ENCODE measurements at regions not wholly inside any gene's neighbourhood (a gene's known extent, or its start where the extent isn't known, plus 50 kb on each side); places are given as distances from the start of the nearest gene placed in this dataset.

DNA sequence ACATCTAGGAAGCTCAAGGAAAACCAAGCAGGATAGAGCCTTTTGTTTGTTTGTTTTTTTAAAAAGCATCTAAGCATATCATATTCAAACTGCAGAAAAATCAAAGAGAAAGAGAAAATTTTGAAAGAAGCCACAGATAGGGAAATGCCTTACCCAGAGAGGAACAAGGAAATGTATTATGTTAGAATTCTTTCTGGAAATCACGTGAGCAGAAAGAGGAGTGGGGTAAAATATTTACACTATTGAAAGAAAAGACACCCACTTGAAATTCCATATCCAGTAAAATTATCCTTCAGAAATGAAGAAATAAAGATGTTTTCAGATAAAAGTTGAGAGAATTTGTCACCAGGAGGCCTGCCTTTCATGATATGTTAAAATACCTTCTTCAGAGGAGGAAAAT, 775.7 kb upstream of the IGFBP3 start:
- Mint-ChIP-seq H3K4me1 (ENCODE audit: low read depth) (no peaks in the 10 kb centered on the region), H3K9me3 (peaks cover 4% of the 10 kb centered on the region), H3K27ac (no peak overlapping the region), H3K27me3 (no peaks in the 10 kb centered on the region), H3K4me3 (no peak overlapping the region), H3K36me3 (ENCODE audit: low read depth) (no peaks in the 10 kb centered on the region)
- TF ChIP-seq, protein P1, sequence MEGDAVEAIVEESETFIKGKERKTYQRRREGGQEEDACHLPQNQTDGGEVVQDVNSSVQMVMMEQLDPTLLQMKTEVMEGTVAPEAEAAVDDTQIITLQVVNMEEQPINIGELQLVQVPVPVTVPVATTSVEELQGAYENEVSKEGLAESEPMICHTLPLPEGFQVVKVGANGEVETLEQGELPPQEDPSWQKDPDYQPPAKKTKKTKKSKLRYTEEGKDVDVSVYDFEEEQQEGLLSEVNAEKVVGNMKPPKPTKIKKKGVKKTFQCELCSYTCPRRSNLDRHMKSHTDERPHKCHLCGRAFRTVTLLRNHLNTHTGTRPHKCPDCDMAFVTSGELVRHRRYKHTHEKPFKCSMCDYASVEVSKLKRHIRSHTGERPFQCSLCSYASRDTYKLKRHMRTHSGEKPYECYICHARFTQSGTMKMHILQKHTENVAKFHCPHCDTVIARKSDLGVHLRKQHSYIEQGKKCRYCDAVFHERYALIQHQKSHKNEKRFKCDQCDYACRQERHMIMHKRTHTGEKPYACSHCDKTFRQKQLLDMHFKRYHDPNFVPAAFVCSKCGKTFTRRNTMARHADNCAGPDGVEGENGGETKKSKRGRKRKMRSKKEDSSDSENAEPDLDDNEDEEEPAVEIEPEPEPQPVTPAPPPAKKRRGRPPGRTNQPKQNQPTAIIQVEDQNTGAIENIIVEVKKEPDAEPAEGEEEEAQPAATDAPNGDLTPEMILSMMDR (IDR thresholded peaks at IDR 0.05): no peak
- DNase-seq (no peak), ATAC-seq (no peak)
- intact Hi-C loops (cut with micrococcal nuclease): no loop called here
- ChIA-PET CTCF (no interaction called here), POLR2A (no interaction called here)

DNA sequence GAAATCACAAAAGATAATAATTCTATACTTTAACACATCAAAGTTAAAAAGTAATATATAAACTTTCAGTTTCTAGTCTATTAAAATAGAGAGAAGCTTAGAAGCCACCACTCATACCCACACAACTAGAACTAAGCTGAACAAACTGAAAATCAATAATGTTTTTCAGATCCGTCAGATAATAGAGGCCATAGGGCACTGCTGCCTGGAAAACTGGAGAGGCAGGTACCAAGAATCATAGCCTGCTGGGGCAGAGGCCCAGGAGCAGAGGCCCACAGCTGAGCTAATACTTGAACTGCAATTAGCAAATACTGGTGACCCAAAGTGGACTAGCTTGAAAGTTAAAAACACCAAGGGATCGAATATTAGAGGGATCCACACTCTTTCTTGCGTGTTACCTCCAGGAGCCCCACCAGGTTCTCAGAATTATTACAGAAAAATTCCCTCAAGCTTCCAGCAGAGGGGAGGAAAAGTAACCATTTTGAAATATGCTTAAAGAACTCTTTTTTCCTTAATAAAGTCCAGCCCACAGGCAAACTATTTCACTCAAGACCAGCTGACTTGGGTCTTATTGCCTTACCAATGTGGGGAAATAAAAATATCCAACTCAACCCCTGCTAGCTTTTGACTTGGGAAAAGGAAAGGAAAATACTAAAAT, 774.1 kb upstream of the IGFBP3 start:
- ATAC-seq (no peak), DNase-seq (no peak)
- ChIA-PET CTCF (interaction anchor here (0.7 to 1.7 kb wide), 2 partner anchors 11 to 1488 kb away, joined by 4 read pairs; no protein-coding TSS in a partner anchor), POLR2A (no interaction called here)
- Mint-ChIP-seq H3K4me1 (ENCODE audit: low read depth) (no peaks in the 10 kb centered on the region), H3K36me3 (ENCODE audit: low read depth) (no peaks in the 10 kb centered on the region), H3K9me3 (peaks cover 4% of the 10 kb centered on the region), H3K27me3 (no peaks in the 10 kb centered on the region), H3K27ac (no peak overlapping the region), H3K4me3 (no peak overlapping the region)
- intact Hi-C loops (cut with micrococcal nuclease): no loop called here
- TF ChIP-seq, protein P1 (IDR thresholded peaks at IDR 0.05): no peak

DNA sequence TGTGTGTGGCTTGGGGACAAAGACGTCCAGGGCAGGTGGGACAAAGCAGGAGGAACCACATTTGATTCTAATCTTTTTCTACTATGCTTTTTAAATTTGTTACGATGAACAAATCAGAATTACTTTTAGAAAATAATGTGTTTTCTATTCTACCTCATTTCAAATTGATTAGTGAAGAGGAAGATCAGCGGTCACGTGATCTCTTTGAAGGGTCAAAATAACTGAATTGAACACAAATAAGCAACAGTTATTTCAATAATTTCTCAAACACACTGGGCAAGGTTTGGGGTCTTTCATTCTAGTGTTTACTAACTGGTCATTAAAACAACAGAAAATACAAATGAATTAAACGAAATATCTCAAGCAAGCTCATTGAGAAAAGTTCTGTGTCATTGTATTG, 773.0 kb upstream of the IGFBP3 start:
- ATAC-seq (no peak), DNase-seq (no peak)
- H3K27ac Mint-ChIP-seq: no peak overlapping the region
- POLR2A ChIA-PET: no interaction called here
- no peak overlapping the region for H3K4me3 Mint-ChIP-seq
- H3K4me1 Mint-ChIP-seq (ENCODE audit: low read depth): no peaks in the 10 kb centered on the region
- CTCF ChIA-PET: interaction anchor here (0.7 kb wide), 1 partner anchor 1487 kb away, joined by 4 read pairs; no protein-coding TSS in a partner anchor
- intact Hi-C loops (cut with micrococcal nuclease): no loop called here
- TF ChIP-seq, protein P1 (IDR thresholded peaks at IDR 0.05): no peak
- H3K27me3 Mint-ChIP-seq: no peaks in the 10 kb centered on the region
- H3K36me3 Mint-ChIP-seq (ENCODE audit: low read depth): no peaks in the 10 kb centered on the region
- H3K9me3 Mint-ChIP-seq: peaks cover 4% of the 10 kb centered on the region

DNA sequence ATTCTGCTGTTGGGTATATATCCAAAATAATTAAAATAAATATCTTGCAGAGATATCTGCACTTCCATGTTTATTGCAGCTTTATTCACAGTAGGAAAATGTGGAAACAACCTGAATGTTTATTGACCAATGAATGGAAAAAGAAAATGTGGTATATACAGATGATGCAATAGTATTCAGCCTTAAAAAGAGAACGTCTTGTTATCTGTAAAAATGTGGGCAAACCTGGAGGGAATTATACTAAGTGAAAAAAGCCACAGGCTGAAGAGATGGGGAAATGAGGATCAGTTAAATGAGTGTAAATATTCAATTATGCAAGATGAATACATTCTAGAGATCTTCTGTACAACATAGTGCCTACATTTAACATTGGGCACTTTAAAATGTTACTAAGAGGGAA, 766.1 kb upstream of the IGFBP3 start:
- H3K36me3 Mint-ChIP-seq (ENCODE audit: low read depth): no peaks in the 10 kb centered on the region
- TF ChIP-seq, protein P1 (IDR thresholded peaks at IDR 0.05): no peak
- ATAC-seq: no peak
- H3K4me1 Mint-ChIP-seq (ENCODE audit: low read depth): no peaks in the 10 kb centered on the region
- CTCF ChIA-PET: no interaction called here
- no peak overlapping the region for H3K27ac Mint-ChIP-seq
- no peak for DNase-seq
- intact Hi-C loops (cut with micrococcal nuclease): no loop called here
- no peak overlapping the region for H3K4me3 Mint-ChIP-seq
- H3K9me3 Mint-ChIP-seq: peaks cover 4% of the 10 kb centered on the region
- POLR2A ChIA-PET: no interaction called here
- H3K27me3 Mint-ChIP-seq: no peaks in the 10 kb centered on the region

DNA sequence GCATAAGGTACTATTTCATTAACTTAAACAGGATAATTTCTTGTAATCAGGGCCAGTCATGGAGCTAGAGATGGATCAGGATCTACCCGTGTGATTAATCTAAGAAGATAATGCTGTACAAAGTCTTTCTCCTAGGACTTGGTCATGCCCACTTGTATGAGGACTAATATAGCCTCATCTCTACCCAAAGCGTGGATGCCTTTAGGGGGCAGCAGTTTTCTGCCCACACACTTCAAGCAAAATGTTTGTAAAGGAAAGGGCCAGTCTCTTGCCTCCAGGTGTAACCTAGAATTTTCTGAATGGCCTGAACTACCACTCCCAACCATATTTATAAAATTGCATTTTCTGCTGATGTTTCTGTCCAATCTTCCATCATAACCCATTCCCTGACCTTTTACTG, 764.0 kb upstream of the IGFBP3 start:
- ChIA-PET CTCF (no interaction called here), POLR2A (interaction anchor here (0.6 kb wide), 1 partner anchor 45 kb away, joined by 3 read pairs; no protein-coding TSS in a partner anchor)
- DNase-seq (no peak), ATAC-seq (no peak)
- no peak overlapping the region for H3K27ac Mint-ChIP-seq
- H3K9me3 Mint-ChIP-seq: peaks cover 4% of the 10 kb centered on the region
- intact Hi-C loops (cut with micrococcal nuclease): no loop called here
- TF ChIP-seq, protein P1 (IDR thresholded peaks at IDR 0.05): no peak
- H3K36me3 Mint-ChIP-seq (ENCODE audit: low read depth): no peaks in the 10 kb centered on the region
- H3K4me3 Mint-ChIP-seq: no peak overlapping the region
- H3K27me3 Mint-ChIP-seq: no peaks in the 10 kb centered on the region
- no peaks in the 10 kb centered on the region for H3K4me1 Mint-ChIP-seq (ENCODE audit: low read depth)
